Neuronal stem cell (in vitro differentiated cells): ENCODE measurements at regions not wholly inside any gene's neighbourhood (a gene's known extent, or its start where the extent isn't known, plus 50 kb on each side); places are given as distances from the start of the nearest gene placed in this dataset.

ENCODE experiments used
- DNase-seq: peaks from one replicate; pipeline ENCODE4 v3.0.0-alpha.2; 2013; ENCODE audit warnings: low spot score
- H2AFZ ChIP-seq: one replicate; pipeline ENCODE4 v1.6.1; 2013; ENCODE audit warnings: mild to moderate bottlenecking, low read length, inconsistent platforms
- H2AK5ac ChIP-seq: 2 replicates; pipeline ENCODE4 v1.6.1; 2013; ENCODE audit warnings: low read depth, mild to moderate bottlenecking, inconsistent platforms, low read length, moderate library complexity, mixed read lengths
- H2BK120ac ChIP-seq: 2 replicates; pipeline ENCODE4 v1.6.1; 2013; ENCODE audit warnings: low read depth, mild to moderate bottlenecking, inconsistent platforms, low read length, moderate library complexity, mixed read lengths
- H2BK12ac ChIP-seq: one replicate; pipeline ENCODE4 v1.6.1; 2013; ENCODE audit warnings: low read length, inconsistent platforms
- H2BK15ac ChIP-seq: 2 replicates; pipeline ENCODE4 v1.6.1; 2013; ENCODE audit warnings: mild to moderate bottlenecking, low read length, inconsistent platforms, mixed read lengths
- H2BK5ac ChIP-seq: one replicate; pipeline ENCODE4 v1.6.1; 2013; ENCODE audit warnings: inconsistent platforms, mild to moderate bottlenecking, low read length, moderate library complexity
- H3K14ac ChIP-seq: one replicate; pipeline ENCODE4 v1.6.1; 2013; ENCODE audit warnings: low read length, inconsistent platforms
- H3K18ac ChIP-seq: 2 replicates; pipeline ENCODE4 v1.6.1; 2013; ENCODE audit warnings: low read length, inconsistent platforms
- H3K23ac ChIP-seq: 2 replicates; pipeline ENCODE4 v1.6.1; 2013; ENCODE audit warnings: low read depth, mild to moderate bottlenecking, mixed read lengths, low read length, inconsistent platforms; ENCODE audit not compliant: poor library complexity
- H3K27ac ChIP-seq: replicated peaks from 3 replicates; pipeline ENCODE4 v1.5.1; 2013; ENCODE audit warnings: low read length, inconsistent platforms
- H3K27me3 ChIP-seq, 3 experiments: 2 replicates each; pipeline ENCODE4 v1.6.1; 2013; ENCODE audit warnings: low read length in 3 of 3, mild to moderate bottlenecking in 2 of 3, inconsistent platforms in 1 of 3, low read depth in 1 of 3, mixed read lengths in 1 of 3, moderate library complexity in 1 of 3; ENCODE audit not compliant: control insufficient read depth in 3 of 3, insufficient read depth in 3 of 3
- H3K36me3 ChIP-seq, 2 donors: replicated peaks in 1 of 2; 2 replicates each; pipeline ENCODE4 v1.6.1; 2013; ENCODE audit warnings: low read length in 2 of 2; ENCODE audit not compliant: control insufficient read depth in 2 of 2, insufficient read depth in 2 of 2
- H3K4ac ChIP-seq: 2 replicates; pipeline ENCODE4 v1.6.1; 2013; ENCODE audit warnings: inconsistent platforms, mild to moderate bottlenecking, low read length, moderate library complexity
- H3K4me1 ChIP-seq, 2 donors: 1 replicate in 1 of 2; 2 replicates in 1 of 2; pipeline ENCODE4 v1.6.1; 2013; ENCODE audit warnings: low read length in 2 of 2, low read depth in 1 of 2; ENCODE audit not compliant: control insufficient read depth in 2 of 2, insufficient read depth in 1 of 2
- H3K4me2 ChIP-seq: one replicate; pipeline ENCODE4 v1.6.1; 2013; ENCODE audit warnings: mild to moderate bottlenecking, low read length, inconsistent platforms; ENCODE audit not compliant: insufficient read depth, poor library complexity, severe bottlenecking
- H3K4me3 ChIP-seq, 2 donors: 2 replicates each; pipeline ENCODE4 v1.5.1; 2013; ENCODE audit warnings: low read length in 2 of 2, mild to moderate bottlenecking in 2 of 2, inconsistent platforms in 1 of 2, moderate library complexity in 1 of 2
- H3K79me1 ChIP-seq: one replicate; pipeline ENCODE4 v1.6.1; 2013; ENCODE audit warnings: low read depth, mild to moderate bottlenecking, inconsistent platforms, low read length, moderate library complexity
- H3K9ac ChIP-seq: one replicate; pipeline ENCODE4 v1.6.1; 2013; ENCODE audit warnings: mild to moderate bottlenecking, low read depth, low read length, inconsistent platforms; ENCODE audit not compliant: poor library complexity
- H3K9me3 ChIP-seq, 2 donors: replicated peaks in 1 of 2; 2 replicates each; pipeline versions ENCODE3 to v1.6.1; 2013; ENCODE audit warnings: low read length in 2 of 2, mild to moderate bottlenecking in 2 of 2, inconsistent platforms in 1 of 2, low read depth in 1 of 2, mixed read lengths in 1 of 2, moderate library complexity in 1 of 2; ENCODE audit not compliant: control insufficient read depth in 2 of 2, insufficient read depth in 1 of 2
- H4K8ac ChIP-seq: one replicate; pipeline ENCODE4 v1.6.1; 2013; ENCODE audit warnings: low read depth, mild to moderate bottlenecking, inconsistent platforms, low read length, moderate library complexity
- H4K91ac ChIP-seq: one replicate; pipeline ENCODE4 v1.6.1; 2013; ENCODE audit warnings: low read length, low read depth, mild to moderate bottlenecking, inconsistent platforms; ENCODE audit not compliant: poor library complexity
- WGBS, 2 donors: extraction: QIAGEN DNeasy Blood & Tissue Kit; methylation state at CpG; one replicate each; pipeline ENCODE4 v1.1.7; 2013; ENCODE audit warnings: missing lambda C conversion rate in 2 of 2, mixed read lengths in 1 of 2; ENCODE audit not compliant: insufficient read length in 2 of 2, insufficient replicate concordance in 1 of 2; ENCODE audit errors: extremely low coverage in 2 of 2; 5-methylcytosine and 5-hydroxymethylcytosine counted together

DNA sequence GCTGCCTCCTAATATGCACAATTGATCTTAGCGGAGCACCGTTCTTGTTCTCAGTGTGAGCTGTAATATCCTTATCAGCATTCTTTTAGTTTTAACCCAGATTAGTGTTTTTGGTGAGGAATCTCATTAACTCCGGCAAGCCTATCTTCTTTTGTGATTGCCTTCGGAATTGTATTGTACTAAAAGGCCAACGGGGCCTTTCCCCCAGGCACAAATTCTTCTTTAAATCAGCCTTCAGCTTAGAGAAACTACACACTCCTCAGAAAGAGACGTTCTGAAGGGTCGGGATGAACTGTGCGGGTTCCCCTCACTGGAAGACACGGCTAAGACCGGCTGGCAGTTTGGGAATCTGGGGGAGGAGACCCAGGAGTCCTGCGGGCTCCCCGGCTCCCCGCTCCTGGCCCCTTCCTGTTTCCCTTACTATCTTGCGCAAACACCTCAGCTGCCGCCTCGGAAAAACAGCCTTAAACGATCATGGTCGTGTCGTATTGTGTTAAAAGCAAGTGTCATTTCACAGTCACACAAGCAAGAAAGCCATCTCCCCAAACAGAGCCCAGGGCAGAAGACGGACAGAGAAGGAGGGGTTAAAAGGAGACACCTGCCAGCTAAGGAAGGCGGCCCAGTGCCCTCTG is 353.1 kb upstream of the IRX2 start:
- peaks cover 41 to 50% of the 10 kb centered on the region in 2 donors for H3K4me1 ChIP-seq
- H3K18ac ChIP-seq = no peak overlapping the region
- DNase-seq = peak; percentile 65
- H3K9ac ChIP-seq = no peak overlapping the region
- peaks cover 0 to 5% (median 0%) of the 10 kb centered on the region in 3 experiments for H3K27me3 ChIP-seq
- peak overlapping the region; percentile 40 for H3K4me2 ChIP-seq
- no peak overlapping the region for H3K14ac ChIP-seq
- no peak overlapping the region for H2AK5ac ChIP-seq
- H3K4me3 ChIP-seq = no peak overlapping the region
- H4K8ac ChIP-seq = no peak overlapping the region
- no peak overlapping the region for H2BK5ac ChIP-seq
- no peaks in the 10 kb centered on the region for H3K79me1 ChIP-seq
- no CpG with 5 or more reads among the region's 21 CpGs for WGBS, 2 donors
- peak overlapping the region; percentile 83 for H2AFZ ChIP-seq
- H2BK120ac ChIP-seq = no peak overlapping the region
- no peak overlapping the region for H2BK15ac ChIP-seq
- no peaks in the 10 kb centered on the region for H3K36me3 ChIP-seq
- H3K27ac ChIP-seq = peak overlapping the region; percentile 77
- no peak overlapping the region for H3K23ac ChIP-seq
- H2BK12ac ChIP-seq = no peak overlapping the region
- H3K9me3 ChIP-seq = no peaks in the 10 kb centered on the region
- H4K91ac ChIP-seq = no peak overlapping the region
- no peak overlapping the region for H3K4ac ChIP-seq

DNA sequence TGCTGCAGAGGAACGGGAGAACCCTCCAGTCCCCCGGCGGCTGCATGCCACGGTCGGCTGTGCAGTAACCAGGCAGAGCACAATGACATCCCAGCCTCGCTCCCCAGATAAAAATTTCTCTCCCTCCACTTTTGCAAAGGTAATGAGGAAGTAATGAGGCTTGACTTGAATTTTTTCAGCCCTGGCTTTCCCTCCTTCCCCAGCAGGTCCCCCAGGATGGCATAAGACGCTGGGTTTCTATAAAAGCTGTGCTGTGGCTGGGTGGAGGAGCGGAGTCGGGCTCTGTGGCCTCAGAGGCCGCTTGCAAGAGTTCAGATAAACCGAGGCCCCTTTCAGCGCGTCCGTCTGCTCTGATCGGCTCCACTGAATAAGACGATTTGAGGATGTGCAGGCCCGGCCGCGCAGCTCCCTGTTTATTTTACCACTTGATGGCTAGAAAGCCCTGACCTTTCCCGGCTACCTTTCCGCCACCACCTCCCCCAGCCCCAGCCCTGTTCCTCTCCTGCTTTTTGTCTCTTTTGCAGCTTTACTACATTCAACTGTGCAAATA is 351.9 kb upstream of the IRX2 start:
- H3K23ac ChIP-seq = no peak overlapping the region
- H3K18ac ChIP-seq = peak overlapping the region; percentile 20
- H2AK5ac ChIP-seq = no peak overlapping the region
- H3K9me3 ChIP-seq = no peaks in the 10 kb centered on the region
- peak overlapping the region; percentile 91 for H2AFZ ChIP-seq
- H3K36me3 ChIP-seq = no peaks in the 10 kb centered on the region
- H4K91ac ChIP-seq = no peak overlapping the region
- no peak overlapping the region for H4K8ac ChIP-seq
- no peaks in the 10 kb centered on the region for H3K79me1 ChIP-seq
- peak; percentile 61 for DNase-seq
- WGBS, 2 donors = no CpG with 5 or more reads among the region's 21 CpGs
- peak overlapping the region; percentile 72 for H3K27ac ChIP-seq
- no peak overlapping the region for H3K14ac ChIP-seq
- H2BK120ac ChIP-seq = no peak overlapping the region
- H2BK12ac ChIP-seq = no peak overlapping the region
- H3K4me1 ChIP-seq = peaks cover 41 to 50% of the 10 kb centered on the region in 2 donors
- H3K27me3 ChIP-seq = peaks cover 0 to 5% (median 0%) of the 10 kb centered on the region in 3 experiments
- no peak overlapping the region for H2BK15ac ChIP-seq
- H3K4me3 ChIP-seq = peak overlapping the region in 1 of 2 donors; percentile 40
- no peak overlapping the region for H3K4ac ChIP-seq
- no peak overlapping the region for H3K9ac ChIP-seq
- peak overlapping the region; percentile 13 for H3K4me2 ChIP-seq
- no peak overlapping the region for H2BK5ac ChIP-seq

DNA sequence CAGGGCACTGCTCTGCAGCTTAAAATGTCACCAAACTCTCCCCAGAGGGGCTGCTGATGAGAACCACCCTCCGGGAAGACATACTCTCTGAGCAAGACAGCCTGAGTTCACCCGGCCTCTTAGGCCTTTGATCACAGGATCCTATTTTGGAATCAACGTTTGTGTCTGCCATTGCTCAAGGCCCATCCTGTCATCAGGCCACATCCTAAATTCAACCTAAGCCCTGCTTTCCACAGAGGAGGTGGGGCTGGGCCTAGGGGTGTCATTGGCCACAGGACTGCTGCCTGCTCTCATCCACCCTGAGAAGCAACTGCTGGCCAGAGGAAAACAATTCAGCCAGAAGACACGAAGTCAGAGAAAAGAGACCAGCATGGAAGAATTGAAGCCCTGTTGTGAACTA is 351.1 kb upstream of the IRX2 start:
- peaks cover 41 to 50% of the 10 kb centered on the region in 2 donors for H3K4me1 ChIP-seq
- no peak overlapping the region for H3K23ac ChIP-seq
- peak overlapping the region; percentile 33 for H2BK5ac ChIP-seq
- H2AK5ac ChIP-seq = peak overlapping the region; percentile 0
- no peaks in the 10 kb centered on the region for H3K9me3 ChIP-seq
- no peak overlapping the region for H3K4me3 ChIP-seq
- H3K79me1 ChIP-seq = no peaks in the 10 kb centered on the region
- H2AFZ ChIP-seq = peak overlapping the region; percentile 91
- H3K4ac ChIP-seq = no peak overlapping the region
- peak overlapping the region; percentile 63 for H3K18ac ChIP-seq
- no peaks in the 10 kb centered on the region for H3K36me3 ChIP-seq
- no peak overlapping the region for H4K91ac ChIP-seq
- H3K9ac ChIP-seq = no peak overlapping the region
- no CpG with 5 or more reads among the region's 4 CpGs for WGBS, 2 donors
- no peak overlapping the region for H3K14ac ChIP-seq
- H3K27ac ChIP-seq = no peak overlapping the region
- H3K27me3 ChIP-seq = peaks cover 0 to 5% (median 0%) of the 10 kb centered on the region in 3 experiments
- H4K8ac ChIP-seq = no peak overlapping the region
- H2BK12ac ChIP-seq = no peak overlapping the region
- no peak overlapping the region for H2BK120ac ChIP-seq
- no peak overlapping the region for H3K4me2 ChIP-seq
- DNase-seq = no peak
- H2BK15ac ChIP-seq = peak overlapping the region; percentile 51

DNA sequence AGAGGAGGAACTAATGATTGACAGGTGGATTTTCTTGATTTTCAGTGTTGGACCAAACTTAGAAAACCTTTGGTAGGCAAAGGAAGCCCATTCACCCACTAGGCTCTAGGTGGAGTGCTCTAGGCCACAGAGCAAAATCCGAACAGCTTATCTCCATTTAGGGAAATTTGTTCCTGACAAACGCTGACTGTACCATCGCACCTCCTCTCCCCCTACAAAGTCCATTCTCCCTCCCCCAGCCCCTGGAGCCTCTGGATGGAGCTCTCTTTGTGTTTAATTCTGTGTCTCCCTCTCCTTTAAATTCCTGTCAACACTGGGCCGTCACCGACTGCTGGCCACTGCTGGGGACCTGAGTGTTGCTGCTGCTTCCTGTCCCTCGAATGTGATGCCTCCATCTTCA is 350.1 kb upstream of the IRX2 start:
- Histone ChIP-seq H3K4me1 (peaks cover 40 to 41% of the 10 kb centered on the region in 2 donors), H3K27me3 (peaks cover 0 to 5% (median 0%) of the 10 kb centered on the region in 3 experiments)

More for the DNA sequence above, 350.1 kb upstream of the IRX2 start:
- Histone ChIP-seq H3K36me3 (no peaks in the 10 kb centered on the region), H3K27ac (no peak overlapping the region), H2AFZ (peak overlapping the region; percentile 70), H2BK15ac (peak overlapping the region; percentile 11), H4K8ac (no peak overlapping the region), H3K4me2 (no peak overlapping the region), H3K9me3 (peaks cover 0 to 2% of the 10 kb centered on the region in 2 donors), H3K79me1 (no peaks in the 10 kb centered on the region), H3K4me3 (no peak overlapping the region), H3K18ac (no peak overlapping the region), H3K23ac (no peak overlapping the region), H2BK120ac (no peak overlapping the region), H4K91ac (no peak overlapping the region), H2BK12ac (no peak overlapping the region), H3K9ac (no peak overlapping the region), H3K14ac (peak overlapping the region; percentile 77), H2BK5ac (no peak overlapping the region), H2AK5ac (peak overlapping the region; percentile 21), H3K4ac (no peak overlapping the region)
- DNase-seq = no peak
- WGBS, 2 donors = no CpG with 5 or more reads among the region's 6 CpGs
